GM12892 (cell line): ENCODE measurements at regions not wholly inside any gene's neighbourhood (a gene's known extent, or its start where the extent isn't known, plus 50 kb on each side); places are given as distances from the start of the nearest gene placed in this dataset.

Source experiments
- POLR2A ChIP-seq: IDR thresholded peaks from 2 replicates; pipeline ENCODE4 v1.6.1; 2011; ENCODE audit warnings: low read depth, low read length, control low read depth
- POLR2AphosphoS5 ChIP-seq: IDR thresholded peaks from 2 replicates; pipeline ENCODE4 v1.6.1; 2011; ENCODE audit warnings: low read depth, low read length, control low read depth

DNA sequence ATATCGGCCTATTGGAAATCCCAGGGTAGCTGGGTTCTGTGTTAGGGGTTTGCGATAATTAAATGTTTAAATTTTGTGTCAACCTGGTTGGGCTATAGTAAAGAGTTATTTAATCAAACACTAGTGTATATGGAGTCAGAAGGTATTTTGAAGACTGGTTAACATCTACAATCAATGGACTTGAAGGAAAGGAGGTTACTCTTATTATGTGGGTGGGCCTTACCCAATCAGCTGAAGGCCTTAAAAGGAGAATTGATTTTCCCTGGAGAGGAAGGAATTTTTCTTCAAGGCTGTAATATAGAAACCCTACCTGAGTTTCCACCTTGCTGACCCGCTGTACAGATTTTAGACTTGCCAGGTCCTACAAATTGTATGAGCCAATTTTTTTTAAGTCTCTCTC lies 411.4 kb downstream of the IRX1 start:
- TF ChIP-seq POLR2AphosphoS5: no peak
- TF ChIP-seq POLR2A: no peak
